ENCODE measurements at regions not wholly inside any gene's neighbourhood (a gene's known extent, or its start where the extent isn't known, plus 50 kb on each side); places are given as distances from the start of the nearest gene placed in this dataset.

DNA sequence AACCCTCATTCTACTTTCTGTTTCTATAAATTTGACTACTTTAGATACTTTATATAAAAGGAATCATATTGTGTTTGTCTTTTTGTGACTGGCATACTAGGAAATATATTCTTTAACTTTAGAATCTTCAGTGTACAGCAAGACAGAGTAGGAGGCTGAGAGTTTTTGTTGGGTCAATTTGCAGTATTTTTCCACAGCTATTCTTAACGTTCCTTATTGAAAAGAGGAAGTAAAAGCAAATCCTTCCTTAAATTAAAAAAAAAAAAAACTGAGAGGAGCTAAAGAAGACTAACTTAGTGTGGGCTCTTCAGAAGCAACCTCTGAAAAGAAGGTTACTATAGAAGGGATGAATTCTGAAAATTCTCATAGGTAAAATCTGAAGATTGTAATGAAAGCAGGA is 1194.6 kb downstream of the ADGRL3 start:
- DNase-seq (ENCODE audit: low read depth): no peak

- DNase-seq (ENCODE audit: low read depth): no peak
Measured at GRCh38 chr4:62387808-62388207, 1187.7 kb downstream of the ADGRL3 start.

GRCh38 chr4:62377700-62378099 is 1177.6 kb downstream of the ADGRL3 start:
- no peak for DNase-seq (ENCODE audit: low read depth)

DNA sequence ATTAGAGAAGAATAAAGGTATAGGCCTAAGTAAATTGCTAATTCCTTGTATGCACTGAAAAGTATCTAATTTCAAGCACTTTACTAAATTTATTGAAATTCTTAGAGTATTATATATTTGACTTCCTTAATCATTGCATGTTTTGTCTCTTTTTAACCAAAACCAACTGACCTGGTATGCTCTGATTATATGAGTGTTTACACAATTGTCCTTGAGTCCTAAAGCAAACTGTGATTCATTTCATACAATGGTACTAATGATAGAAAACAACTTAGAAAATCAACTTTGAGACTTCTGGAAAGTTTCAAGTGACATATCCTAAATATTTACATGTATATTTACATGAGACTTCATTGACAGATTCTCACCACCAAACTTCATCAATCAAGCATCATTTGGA is 1177.1 kb downstream of the ADGRL3 start:
- no peak for DNase-seq (ENCODE audit: low read depth)

DNA sequence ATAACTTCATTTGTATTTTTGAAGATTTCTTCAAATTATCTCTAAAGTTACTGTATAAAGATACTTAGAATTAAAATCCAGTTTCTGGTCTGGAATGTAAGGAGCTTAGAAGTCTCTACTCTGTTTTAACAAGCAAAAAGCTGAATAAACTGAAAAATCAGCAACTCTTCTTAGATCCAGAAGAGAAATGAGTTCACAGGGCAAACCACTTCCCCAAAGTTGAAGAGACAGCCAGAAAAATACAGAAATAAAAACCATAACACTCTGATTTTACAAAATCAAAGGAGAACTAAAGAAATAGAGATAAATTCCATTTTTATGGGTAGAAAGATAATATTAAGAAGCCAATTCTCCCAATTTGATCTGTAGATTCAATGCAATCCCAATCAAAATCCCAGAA is 1166.8 kb downstream of the ADGRL3 start:
- no peak for DNase-seq (ENCODE audit: low read depth)

DNA sequence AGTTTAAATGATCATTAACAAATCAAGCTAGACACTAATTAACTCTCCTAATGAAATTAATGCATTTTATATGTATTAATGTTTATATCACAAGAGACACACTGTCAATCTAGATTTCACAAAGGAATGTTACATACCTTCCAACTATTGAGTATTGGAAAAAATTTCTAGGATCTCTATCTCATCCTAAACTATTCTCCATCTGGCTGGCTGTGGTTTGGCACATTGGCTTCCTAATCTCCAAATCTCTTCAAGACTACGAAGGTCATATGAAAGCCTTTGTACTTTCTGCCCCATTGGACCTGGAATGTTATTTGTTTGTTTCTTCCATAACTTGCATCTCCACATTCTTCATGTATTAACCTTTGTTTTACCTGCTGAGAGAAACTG is 1160.0 kb downstream of the ADGRL3 start:
- no peak for DNase-seq (ENCODE audit: low read depth)

- no peak for DNase-seq (ENCODE audit: low read depth)
Measured at GRCh38 chr4:62359441-62360155, 1159.5 kb downstream of the ADGRL3 start.

DNA sequence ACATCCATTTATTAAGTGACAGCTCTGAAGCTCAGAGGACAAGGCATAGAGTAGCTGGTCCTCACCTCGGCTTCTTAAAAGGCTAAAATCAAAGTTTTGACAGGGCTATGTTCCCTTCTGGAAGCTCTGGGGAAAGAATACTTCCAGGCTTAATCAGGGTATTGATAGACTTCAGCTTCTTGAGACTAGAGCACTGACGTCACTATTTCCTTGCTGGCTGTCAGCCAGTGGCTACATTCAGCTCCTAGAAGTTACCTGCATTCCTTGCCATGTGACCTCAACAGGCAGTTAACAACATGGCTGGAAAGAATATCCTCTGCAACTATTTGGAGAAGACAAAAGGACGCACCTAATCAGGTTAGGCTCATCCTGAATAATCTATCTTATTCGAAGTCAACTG is 1144.8 kb downstream of the ADGRL3 start:
- no peak for DNase-seq (ENCODE audit: low read depth)

DNA sequence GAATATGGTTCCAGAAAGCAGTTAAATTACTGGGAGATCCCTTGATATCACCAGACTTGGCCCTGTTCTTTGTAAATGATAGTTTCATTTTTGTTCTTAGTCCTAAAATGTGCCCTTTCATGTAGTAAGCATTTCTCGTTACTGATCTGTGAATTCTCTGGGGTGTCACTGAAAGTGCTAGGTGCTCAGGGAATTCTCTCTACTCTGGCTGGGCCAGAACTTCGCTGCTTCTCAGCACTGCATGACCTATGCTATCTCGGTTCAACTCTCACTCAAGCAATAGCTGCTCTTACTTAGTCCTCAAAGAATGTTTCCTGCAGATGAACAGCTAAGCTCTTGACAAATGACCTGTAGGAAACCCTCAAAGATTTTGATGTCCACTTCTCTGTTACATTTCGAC is 1144.3 kb downstream of the ADGRL3 start:
- DNase-seq (ENCODE audit: low read depth): no peak

DNA sequence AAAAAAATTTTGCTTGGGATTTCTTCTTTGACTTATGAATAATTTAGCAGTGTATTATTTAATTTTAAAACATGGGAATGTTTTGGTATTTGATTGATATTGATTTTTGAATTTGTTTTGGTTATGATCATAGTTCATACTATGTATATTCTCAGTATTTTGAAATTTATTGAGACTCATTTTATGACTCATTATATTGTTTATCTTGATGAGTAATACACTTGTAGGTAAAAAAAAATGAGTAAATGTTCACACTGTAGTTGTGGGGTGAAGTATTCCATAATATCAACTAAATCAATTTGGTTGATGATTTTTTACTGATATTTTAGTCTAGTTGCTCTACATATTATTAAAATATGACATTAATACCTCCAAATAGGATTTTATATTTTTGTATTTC is 1142.2 kb downstream of the ADGRL3 start:
- no peak for DNase-seq (ENCODE audit: low read depth)

GRCh38 chr4:62328526-62328925 is 1128.4 kb downstream of the ADGRL3 start:
- no peak for DNase-seq (ENCODE audit: low read depth)

DNA sequence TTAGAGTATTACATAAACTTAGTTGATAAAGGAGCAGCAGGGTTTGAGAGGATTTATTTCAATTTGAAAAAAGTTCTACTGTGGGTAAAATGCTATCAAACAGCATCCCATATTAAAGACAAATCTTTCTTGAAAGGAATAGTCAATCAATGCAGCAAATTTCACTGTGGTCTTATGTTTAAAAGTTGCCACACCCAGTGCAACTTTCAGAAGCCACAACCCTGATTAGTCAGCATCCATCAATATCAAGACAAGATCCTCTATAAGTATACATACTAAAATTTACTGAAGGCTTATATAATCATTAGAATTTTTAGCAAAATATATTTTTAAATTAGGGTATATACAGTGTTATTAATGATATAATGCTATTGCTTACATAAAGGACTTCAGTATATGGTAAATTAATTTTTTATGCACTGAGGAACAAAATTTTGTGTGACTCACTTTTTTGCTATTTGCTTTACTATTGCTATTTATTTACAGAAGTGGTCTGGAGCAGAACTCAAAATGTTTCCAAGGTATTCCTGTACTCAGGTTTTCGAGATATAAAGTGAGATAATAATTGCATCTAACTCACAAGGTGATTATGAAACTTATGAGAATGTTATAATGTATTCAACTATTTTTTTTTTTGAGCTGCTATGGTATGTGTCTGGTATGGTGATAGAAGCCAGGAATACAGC is 1127.6 kb downstream of the ADGRL3 start:
- no peak for DNase-seq (ENCODE audit: low read depth)

- DNase-seq (ENCODE audit: low read depth): no peak
Measured at GRCh38 chr4:62324215-62324614, 1124.1 kb downstream of the ADGRL3 start.

- no peak for DNase-seq (ENCODE audit: low read depth)
Measured at GRCh38 chr4:62320612-62321011, 1120.5 kb downstream of the ADGRL3 start.

DNA sequence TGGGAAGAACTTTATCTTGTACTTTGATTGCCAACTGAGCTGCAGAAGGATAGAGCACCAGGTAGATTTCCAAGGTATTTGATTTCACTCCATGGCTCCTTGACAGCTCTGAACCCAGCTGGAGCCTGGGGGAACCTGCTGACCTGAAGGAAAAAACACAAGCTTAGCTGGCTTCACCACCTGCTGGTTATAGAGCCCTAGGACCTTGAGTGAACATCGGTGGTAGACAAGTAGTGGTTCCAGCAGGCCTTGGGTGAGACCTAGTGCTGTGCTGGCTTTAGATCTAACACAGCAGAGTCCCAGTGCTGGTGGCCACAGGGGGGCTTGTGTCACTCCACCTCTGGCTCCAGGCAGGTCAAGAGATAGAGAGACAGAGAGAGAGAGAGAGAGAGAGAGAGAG is 1102.6 kb downstream of the ADGRL3 start:
- DNase-seq (ENCODE audit: low read depth): no peak

DNA sequence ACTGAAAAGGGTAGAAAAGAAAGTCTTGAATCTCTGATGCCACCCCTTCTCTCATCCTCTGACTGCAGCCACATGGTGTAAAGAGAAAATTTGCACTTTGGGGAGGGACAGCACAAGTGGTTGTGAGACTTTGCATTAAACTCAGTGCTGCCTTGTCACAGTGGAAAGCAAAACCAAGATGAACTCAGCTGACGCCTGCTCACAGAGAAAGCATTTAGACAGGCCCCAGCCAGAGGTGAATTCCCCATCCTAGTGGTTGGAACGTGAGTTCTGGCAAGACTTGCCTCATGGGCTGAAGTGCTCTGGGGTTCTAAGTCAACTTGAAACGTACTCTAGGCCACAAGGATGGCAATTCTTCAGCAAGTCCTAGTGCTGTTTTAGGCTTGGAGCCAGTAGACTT is 1101.4 kb downstream of the ADGRL3 start:
- DNase-seq (ENCODE audit: low read depth): no peak

DNA sequence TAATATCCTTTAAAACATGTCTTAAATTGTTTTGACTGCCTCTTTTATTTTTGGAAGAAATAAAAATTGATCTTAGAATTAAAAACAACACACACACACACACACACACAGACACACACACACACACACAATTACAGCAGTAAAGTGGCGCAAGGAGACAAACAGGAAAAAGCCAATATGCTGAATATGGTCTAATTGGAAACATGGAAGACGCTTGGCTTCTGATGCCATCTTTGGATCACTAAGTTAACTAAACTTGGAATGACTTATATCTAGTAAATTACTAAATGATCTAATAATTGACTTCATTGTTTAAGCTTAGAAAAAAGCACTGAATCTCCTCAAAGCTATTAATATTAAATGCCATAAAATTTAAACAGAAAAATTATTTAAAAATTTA is 1093.4 kb downstream of the ADGRL3 start:
- no peak for DNase-seq (ENCODE audit: low read depth)

GRCh38 chr4:62292911-62293310 is 1092.8 kb downstream of the ADGRL3 start:
- DNase-seq (ENCODE audit: low read depth): no peak

- no peak for DNase-seq (ENCODE audit: low read depth)
Measured at GRCh38 chr4:62288808-62289541, 1088.8 kb downstream of the ADGRL3 start.

DNA sequence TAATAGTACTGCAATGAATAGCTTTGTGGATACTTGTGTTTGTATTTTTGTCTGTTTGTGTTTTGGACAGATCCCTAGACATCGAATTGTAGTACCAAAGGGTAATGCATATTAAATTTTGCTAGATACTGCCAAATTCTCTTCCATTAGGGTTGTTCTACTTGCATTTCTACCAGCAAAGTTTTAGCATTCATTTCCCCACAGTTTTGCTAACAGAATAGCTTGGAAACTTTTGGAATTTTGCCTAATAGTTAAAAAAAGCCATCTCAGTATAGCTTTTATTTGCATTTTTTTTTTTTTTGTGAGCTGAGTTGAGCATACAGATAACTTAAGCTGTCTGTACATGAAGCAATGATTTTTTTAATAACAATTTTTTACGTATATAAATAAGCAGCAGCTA is 1084.9 kb downstream of the ADGRL3 start:
- DNase-seq (ENCODE audit: low read depth): no peak

- no peak for DNase-seq (ENCODE audit: low read depth)
Measured at GRCh38 chr4:62279689-62280088, 1079.6 kb downstream of the ADGRL3 start.

- DNase-seq (ENCODE audit: low read depth): no peak
Measured at GRCh38 chr4:62275470-62275869, 1075.3 kb downstream of the ADGRL3 start.

DNA sequence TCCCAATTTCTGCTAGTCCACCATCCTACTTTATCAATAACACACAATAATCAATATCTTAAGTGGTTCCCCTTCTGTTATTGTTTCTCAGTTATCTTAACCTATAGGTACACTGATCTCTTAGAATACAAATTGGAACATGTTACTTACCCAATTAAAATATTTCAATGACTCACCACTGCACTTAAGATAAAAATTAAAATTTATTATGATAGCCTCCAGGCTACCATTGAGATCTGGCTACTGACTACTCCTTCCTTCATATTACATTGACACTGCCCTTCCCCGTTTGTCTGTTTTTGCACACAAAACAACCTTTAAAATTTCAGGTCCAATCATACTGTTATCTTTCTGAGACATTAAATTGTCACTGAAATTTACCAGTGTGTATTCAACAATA is 1074.7 kb downstream of the ADGRL3 start:
- no peak for DNase-seq (ENCODE audit: low read depth)
